NCI-H187 (cell line): ENCODE measurements at regions not wholly inside any gene's neighbourhood (a gene's known extent, or its start where the extent isn't known, plus 50 kb on each side); places are given as distances from the start of the nearest gene placed in this dataset.

Experiments
- DNase-seq, 2 experiments: peaks; one replicate each; lab custom pipeline; 2025; lab: John Stamatoyannopoulos, UW

DNA sequence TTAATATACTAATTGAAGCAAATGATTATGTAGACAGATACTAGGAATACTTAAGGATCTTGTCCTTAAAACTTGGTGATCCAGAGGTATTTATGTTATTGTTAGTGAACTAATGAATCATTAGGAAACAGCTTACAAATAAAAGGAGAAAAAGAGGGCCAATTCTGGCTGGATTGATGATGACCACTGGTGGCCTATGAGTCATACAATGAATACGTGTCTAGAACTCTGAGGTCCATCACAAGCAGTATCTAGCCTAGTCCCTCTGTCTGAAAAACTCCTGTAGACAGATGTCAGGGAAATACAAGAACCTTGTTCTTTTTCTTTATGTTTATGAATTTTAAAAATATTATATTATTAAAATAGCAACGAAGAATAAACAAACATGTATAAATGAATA is 51.7 kb upstream of the RTL1 start:
- no peak for DNase-seq

DNA sequence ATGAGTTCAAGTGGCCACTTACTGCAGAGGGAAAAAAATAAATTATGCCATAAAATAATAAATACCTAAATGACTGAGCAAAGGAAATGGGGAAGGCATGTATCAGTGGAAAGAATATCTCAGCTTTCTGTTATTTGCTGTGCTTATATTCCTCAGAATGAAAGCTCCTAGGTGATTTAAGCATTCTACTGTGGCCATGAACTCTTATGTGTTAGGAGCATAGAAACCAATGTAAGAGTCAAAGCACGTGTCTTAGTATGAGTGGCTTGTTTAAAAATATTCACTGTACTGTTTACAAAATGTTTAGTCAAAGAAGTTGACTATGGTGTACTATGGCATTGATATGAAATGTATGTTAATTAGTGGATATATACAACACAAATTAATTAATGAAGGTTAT is 59.0 kb upstream of the RTL1 start:
- DNase-seq, result no peak

DNA sequence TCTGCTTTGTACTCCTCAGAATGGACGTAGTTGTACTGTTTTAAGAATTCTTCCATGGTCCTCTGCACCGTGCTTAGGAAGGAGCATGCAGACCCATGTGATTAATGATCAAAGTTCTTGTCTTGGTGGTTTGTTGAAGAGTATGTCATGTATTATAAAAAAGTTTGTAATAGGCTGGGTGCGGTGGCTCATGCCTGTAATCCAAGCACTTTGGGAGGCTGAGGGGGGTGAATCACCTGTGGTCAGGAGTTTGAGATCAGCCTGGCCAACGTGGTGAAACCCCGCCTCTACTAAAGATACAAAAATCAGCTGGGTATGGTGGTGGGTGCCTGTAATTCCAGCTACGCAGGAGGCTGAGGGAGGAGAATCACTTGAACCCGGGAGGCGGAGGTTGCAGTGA is 61.8 kb upstream of the RTL1 start:
- DNase-seq, result no peak

DNA sequence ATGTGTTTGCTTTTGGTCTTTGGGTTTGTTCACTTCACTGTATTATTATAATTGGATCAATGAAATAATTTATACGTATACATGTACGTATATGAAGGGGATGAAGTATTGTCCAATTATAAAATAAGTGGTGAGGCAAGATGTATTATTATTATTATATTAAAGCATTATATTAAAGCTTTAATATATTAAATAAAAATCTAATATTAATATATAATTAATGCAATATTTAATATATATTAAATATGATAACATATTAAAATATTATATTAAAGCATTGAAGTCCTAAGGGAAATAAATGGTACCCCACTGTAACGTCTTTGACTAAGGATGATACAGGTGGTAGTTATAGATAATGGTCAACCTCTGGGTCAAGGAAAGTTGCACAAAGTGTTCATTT is 63.7 kb upstream of the RTL1 start:
- DNase-seq, result no peak

DNA sequence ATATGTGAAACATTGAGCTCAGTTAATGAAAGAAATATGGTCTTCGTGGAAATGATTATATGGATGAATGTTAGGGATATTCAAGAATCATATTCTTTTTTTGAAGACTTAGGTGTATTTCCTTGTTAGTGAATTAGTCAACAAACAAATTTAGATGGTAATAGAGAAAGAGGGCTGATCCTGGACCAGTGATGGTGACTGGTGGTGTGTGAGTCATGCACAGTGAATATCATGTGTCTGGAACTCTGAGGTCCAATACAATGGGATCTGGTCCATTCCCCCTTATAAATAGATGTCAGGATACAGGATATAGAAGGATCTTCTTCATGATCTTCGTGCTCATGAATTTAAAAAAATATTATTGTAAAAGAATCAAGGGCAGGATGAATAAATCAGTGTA is 64.4 kb upstream of the RTL1 start:
- DNase-seq, result no peak

DNA sequence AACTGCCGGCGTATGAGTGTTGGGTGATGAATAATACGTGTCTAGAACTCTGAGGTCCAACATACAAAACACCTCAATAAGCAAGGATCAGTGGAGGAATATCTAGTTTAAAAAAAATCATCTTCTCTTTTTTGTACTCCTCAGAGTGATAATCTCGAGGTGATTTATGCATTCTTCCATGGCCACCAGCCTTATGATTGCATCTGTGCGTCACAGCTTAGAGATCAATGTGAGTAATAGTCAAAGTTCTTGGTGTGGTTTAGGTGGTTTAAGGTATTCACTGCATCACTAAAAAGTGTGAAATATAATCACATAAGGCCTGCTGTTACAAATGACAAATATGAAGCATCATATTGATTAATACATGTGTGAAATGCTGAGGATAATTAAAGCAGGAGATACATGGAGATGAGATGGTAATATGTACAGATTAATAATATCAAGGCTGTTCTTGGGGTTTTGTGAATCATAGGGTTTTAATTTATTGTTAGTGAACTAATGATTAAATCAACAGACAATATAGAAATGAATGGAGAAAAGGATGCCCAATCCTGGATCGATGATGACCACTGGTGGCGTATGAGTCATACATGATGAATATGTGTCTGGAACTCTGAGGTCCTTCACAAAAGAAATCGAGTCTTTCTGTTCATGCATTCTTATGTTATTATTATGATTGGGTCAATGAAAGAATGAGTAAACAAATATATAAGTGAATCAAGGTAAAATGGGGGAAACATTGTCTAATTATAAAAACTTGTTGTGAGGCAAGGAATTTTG is 68.8 kb upstream of the RTL1 start:
- no peak for DNase-seq

DNA sequence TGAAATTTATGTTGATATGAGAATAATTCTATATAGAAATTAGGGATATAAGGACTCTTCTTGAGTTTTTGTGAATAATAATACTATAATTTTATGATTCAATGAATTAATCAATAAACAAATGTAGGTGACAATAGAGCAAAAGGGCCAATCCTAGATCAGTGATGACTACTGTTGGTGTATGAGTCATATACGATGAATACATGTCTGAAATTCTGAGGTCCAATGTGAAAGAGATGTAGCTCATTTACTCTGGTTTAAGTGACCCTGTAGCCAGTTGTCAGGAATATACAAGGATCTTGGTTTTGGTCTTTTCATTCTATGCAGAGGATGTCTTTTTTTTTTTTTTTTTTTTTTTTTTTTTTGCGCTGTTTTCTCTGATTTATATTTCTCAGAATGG is 72.1 kb upstream of the RTL1 start:
- no peak for DNase-seq

DNA sequence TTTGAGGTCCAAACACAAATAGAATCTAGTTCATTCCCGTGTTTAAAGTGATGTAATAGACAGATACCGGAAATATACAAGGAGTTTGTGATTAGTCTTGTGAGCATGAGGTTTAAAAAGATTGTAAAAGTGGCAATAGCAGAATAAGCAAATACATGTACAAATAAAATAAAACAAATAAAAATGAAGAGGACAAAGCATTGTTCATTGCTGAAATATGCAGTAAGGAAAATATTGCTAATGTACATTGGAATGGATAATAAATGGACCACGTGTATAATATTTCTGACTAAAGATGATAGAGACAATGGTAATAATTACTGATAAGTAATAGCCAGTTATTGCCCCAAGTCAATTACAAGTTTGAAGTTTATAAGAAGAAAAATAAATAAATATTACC is 75.6 kb upstream of the RTL1 start:
- no peak for DNase-seq

DNA sequence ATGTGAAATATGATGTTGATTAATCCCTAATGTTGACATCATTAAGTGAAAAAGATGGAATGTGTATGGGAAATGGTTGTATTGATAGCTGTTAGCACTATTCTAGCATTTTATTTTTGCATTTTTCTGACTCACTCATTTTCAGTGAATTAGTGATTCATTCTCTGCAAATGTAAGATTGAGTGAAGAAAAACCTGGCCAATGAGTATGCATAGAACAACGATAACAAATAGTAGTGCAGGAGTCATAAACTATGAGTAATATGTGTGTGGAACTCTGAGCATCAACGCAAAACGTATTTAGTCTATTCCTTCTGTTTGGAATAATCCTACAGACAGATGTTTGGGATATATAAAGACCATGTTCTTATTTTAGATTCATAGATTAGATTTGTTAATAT is 76.3 kb upstream of the RTL1 start:
- no peak for DNase-seq

DNA sequence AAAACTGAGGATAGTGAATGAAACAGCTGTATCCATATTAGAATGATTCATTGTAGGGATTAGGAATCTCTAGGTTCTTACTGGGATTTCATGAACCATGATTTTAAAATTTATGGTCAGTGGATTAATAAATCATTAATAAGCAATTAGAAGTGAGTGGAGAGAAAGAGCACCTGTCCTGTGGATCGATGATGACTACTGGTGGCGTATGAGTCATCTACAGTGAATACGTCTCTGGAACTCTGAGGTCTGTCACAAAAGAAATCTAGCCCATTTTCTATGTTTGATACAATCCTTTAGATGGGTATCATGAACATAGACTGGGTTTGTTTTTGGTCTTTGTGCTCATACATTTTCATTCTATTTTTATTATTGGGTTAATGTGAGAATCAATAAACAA is 77.3 kb upstream of the RTL1 start:
- DNase-seq, result no peak

DNA sequence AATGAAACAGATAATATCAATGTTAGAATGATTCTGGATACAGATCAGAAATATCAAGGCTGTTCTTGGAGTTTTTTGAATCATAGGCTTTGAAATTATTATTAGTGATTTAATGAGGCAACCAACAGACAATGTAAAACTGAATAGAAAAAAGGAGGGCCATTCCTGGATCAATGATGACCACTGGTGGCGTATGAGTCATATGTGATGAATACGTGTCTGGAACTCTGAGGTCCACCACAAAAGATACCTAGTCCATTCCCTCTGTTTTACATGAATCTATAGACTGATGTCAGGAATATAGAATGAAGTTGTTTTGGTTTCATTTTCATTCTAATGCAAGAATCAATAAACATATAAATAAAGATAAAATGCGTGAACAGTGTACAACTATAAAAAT is 78.3 kb upstream of the RTL1 start:
- no peak for DNase-seq

DNA sequence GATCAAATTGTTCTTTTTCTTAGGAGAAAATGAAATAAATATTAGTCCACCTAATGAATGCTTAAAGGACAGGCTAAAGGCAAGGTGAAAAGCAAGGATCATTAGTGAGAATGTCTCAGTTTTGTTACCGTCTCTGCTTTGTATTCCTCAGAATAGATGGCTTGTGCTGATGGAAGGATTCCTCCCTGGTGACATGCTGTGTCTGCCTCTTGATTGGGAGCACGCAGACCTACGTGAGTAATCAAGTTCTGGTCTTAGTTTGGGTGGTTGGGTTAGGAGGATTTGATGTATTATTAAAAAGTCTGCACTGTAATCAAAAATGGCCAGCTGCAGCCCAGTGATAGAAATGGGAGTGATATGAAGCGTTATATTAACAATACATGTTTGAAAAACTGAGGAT is 78.8 kb upstream of the RTL1 start:
- no peak for DNase-seq

DNA sequence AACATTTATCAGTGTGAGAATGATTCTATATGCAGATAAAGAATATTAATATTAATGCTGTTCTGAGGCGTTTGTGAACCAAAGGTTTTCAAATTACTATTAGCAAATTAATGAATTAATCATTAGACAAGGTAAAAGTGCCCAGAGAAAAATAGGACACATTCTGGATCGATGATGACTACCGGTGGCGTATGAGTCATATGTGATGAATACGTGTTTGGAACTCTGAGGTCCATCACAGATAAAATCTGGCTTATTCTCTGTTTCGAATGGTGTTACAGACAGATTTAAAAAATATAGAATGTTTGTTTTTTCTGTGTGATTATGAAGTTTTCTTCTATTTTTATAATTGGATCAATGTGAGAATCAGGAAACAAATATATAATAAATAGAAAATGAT is 79.2 kb upstream of the RTL1 start:
- DNase-seq, result no peak

DNA sequence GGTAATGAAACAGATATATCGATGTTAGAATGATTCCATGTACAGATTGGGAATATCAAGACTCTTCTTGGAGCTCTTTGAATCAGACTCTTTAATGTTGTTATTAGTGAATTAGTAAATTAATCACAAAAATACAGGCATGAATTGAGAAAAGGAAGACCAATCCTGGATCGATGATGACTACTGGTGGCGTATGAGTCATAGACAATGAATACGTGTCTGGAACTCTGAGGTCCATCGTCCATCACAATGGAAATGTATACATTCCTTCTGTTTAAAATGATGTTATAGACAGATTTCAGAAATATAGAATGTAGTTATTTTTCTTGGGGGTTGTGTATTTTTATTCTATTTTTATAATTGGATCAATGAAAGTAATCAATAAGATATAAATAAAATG is 80.2 kb upstream of the RTL1 start:
- DNase-seq, result no peak

DNA sequence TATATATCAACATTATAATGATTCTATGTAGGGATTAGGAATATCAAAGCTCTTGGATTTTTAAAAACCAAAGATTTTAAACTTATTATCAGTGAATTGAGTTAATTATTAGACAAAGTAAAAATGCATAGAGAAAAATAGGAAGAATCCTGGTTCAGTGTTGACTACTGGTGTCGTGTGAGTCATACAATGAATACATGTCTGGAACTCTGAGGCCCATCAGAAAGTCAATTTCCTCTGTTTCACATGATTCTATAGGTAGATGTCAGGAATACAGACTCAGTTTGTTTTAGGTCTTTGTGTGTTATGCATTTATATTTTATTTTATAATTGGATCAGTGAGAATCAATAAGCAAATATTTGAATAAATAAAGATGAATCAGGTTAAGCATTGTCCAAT is 84.5 kb upstream of the RTL1 start:
- no peak for DNase-seq

DNA sequence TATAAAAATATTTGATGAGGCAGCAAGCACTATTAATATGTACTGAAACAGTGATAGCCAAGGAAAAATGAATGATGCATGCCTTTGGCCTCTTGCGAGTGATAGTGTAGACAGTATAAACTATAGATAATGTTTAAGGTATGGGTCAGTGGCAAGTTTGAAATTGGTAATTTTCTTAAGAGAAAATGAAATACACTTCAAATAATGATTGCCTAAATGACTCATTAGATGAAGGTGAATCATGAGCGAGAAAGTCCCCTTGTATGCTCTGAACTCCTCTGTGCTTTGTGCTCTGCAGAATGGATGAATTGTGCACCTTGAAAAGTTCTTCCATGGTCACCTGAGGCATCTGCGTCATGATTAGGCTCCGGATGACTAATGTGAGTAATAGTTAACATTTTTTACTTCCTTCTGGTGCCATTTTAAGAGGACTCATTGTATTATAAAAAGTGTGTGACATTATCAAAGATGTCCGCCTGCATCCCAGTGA is 84.9 kb upstream of the RTL1 start:
- DNase-seq, result no peak

DNA sequence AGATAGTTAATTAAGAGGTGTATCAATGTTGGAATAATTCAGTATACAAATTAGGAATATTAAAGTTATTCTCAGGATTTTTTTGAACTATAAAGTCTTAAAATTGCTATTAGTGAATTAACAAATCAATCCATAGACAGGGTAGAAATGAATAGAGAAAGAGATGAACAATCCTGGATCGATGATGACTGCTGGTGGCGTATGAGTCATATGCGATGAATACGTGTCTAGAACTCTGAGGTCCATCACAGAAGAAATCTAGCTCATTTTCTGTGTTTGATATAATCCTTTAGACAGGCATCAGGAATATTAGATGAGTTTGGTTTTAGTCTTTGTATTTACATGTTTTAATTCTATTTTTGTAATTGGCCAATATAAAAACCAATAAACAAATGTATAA is 85.4 kb upstream of the RTL1 start:
- DNase-seq, result no peak

DNA sequence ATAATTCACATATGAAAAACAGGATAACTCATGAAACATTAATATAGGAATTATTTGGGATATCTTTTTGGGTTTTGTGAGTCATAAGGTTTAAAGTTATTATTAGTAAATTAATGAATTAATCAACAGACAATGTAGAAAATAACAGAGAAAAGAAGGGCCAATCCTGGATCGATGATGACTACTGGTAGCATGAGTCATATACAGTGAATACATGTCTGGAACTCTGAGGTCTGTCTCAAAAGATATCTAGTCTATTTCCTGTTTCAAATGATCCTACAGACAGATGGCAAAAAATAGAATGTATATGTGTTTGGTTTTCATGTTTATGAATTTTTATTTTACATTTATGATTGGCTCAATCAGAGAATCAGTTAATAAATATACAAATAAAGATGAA is 86.4 kb upstream of the RTL1 start:
- DNase-seq, result no peak

DNA sequence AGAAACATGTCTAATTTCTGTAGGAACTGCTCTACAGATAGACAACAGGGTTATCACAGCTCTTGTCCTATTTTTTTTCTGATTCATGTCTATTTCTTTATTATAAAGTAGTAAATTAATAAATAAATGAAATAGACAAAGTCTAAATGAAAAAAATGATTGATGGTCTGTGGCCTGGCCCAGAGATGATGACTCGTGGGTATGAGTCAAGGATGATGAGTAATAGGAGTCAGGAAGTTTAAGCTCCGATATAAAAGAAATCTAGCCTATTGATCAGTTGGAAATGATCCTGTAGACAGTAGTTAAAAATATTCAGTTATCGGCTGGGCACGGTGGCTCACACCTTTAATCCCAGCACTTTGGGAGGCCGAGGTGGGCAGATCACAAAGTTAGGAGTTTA is 90.6 kb upstream of the RTL1 start:
- no peak for DNase-seq

DNA sequence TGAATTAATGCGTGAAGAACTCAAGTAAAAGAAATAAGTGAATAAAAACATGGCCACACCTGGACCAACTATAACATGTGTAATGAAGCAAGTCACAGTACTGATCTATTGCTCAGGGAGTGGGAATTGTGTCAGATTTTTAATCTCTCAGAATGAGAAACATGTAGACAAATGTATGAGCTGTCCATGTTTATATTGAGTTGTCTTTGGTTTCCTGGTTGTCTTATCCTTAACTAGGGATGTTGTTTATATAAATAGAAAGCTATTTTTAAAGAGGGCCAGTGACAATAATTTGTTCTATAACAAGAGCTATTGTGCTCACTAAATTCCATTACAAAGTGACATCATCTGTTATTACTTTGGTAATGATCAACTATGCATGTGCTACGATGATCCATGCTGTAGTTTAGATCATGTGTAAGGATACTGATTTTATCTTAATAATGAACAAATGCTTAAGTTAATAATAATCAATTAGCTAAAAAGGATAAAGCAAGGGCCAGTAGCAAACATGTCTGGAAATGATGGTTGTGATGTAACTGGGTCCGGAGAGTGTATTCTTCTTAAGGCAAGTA is 91.3 kb upstream of the RTL1 start:
- no peak for DNase-seq

DNA sequence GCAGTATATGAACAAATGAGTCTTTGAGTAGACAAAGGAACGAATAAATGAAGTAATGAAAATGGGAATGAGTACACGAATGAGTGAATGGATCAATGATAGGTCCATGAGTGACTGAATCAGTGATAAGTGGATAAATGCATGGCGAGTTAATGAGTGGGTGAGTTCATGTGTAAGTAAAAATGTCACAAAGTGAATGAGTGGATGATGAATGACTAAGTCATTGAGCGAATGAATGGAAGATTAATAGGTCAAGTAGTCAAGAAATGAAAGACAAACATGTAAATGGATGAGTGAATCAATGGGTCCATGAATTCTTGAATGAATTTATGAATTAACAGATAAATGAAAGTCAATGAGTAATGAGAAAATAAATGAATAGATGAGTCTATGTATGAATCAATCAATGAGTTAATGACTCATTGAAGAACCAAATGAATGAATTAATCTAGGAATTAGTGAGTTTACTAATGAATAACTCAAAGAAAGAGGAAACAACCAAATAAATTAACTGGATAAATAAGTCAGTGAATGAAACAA is 97.3 kb upstream of the RTL1 start:
- no peak for DNase-seq

DNA sequence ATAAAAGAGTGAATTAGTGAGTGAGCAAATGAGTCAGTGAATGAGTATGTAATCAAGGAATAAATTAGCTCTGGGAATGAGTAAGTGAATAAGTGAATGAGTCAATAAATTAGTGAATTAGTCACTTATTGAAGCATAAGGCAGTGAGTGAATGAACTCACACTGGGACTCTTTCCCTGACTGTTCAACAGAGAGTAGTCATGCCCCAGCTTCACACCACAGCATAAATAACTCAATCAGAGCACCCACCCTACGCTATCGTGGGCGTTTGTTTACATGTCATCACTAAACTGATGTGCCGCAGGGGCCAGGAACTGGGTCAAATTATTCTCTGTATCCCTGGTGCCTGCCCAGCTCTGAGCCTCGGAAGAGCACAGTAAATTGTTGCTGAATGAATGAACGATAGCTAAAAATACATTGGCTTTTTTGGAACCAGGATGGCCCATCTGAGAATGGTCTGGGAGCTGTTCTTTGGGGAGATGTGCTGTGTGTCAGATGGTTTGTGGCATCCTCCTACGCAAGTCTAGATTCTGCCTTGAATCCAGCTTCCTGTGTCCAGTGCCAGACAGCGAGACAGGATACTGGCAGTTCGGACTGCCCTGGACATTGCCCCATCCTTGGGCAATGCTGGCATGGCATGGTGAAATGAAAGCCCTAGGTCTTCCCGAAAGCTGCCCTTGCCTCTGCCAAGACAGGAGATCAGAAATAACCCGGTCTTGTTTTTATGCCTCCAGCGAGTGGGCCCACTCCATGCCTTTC is 98.0 kb upstream of the RTL1 start:
- no peak for DNase-seq

DNA sequence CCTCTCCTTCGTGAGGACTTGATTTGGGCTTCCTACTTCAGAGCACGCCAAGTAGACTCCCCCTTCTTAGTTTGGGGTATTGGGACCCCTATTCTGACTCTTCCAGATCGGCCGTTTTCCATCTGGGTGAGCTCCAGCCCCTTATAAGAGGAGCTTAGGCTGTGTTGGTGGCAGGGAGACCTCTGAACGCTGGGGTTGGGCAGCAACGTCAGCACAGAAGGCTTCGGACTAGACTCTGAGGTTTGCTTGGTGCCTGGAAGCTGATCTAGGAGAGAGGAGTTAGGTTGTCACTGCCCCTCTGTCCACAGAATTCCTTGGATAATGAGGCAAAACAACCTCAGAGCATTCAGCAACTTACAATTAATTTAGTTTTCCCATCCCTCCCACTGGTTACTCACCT is 99.2 kb upstream of the RTL1 start:
- no peak for DNase-seq
